ENCODE measurements at regions not wholly inside any gene's neighbourhood (a gene's known extent, or its start where the extent isn't known, plus 50 kb on each side); places are given as distances from the start of the nearest gene placed in this dataset.

GRCh38 chr1:87759421-87760087 is 430.9 kb downstream of the LMO4 start:
- ChIA-PET CTCF (no interaction called here), POLR2A (no interaction called here)
- Mint-ChIP-seq H3K4me3 (no peak overlapping the region), H3K9me3 (peaks cover 9% of the 10 kb centered on the region), H3K27me3 (ENCODE audit: low read depth) (no peaks in the 10 kb centered on the region), H3K4me1 (no peaks in the 10 kb centered on the region), H3K27ac (no peak overlapping the region), H3K36me3 (0 out of 2 replicates have a peak, but pooled peaks cover 2% of the 10 kb centered on the region)
- ATAC-seq (no peak), DNase-seq (ENCODE audit: low spot score) (no peak)
- TF ChIP-seq AR (CRISPR knock-in tag; IDR thresholded peaks at IDR 0.05), result no peak
- TF ChIP-seq USF1 (CRISPR knock-in tag; IDR thresholded peaks at IDR 0.05), result no peak
- TF ChIP-seq ZBTB43 (CRISPR knock-in tag; IDR thresholded peaks at IDR 0.05), result no peak
- TF ChIP-seq HMGXB4 (CRISPR knock-in tag; IDR thresholded peaks at IDR 0.05), result no peak
- TF ChIP-seq FOXP1 (CRISPR knock-in tag; IDR thresholded peaks at IDR 0.05; ENCODE audit: borderline replicate concordance), result no peak
- TF ChIP-seq SMAD3 (CRISPR knock-in tag; IDR thresholded peaks at IDR 0.05; ENCODE audit: borderline replicate concordance), result no peak
- TF ChIP-seq ZNF512 (CRISPR knock-in tag; IDR thresholded peaks at IDR 0.05; ENCODE audit: borderline replicate concordance), result no peak

- H3K4me1 Mint-ChIP-seq, result no peaks in the 10 kb centered on the region
- CTCF ChIA-PET, result no interaction called here
- peaks cover 6% of the 10 kb centered on the region for H3K9me3 Mint-ChIP-seq
- DNase-seq (ENCODE audit: low spot score) (no peak), ATAC-seq (no peak)
- no peak overlapping the region for H3K27ac Mint-ChIP-seq
- POLR2A ChIA-PET, result no interaction called here
- 0 out of 2 replicates have a peak, but pooled peaks cover 2% of the 10 kb centered on the region for H3K36me3 Mint-ChIP-seq
- no peak overlapping the region for H3K4me3 Mint-ChIP-seq
- H3K27me3 Mint-ChIP-seq (ENCODE audit: low read depth), result no peaks in the 10 kb centered on the region
- no peak for TF ChIP-seq IRF1 (CRISPR knock-in tag; IDR thresholded peaks at IDR 0.05)
- no peak for TF ChIP-seq E2F5 (CRISPR knock-in tag; IDR thresholded peaks at IDR 0.05)
- TF ChIP-seq EMX1 (CRISPR knock-in tag; IDR thresholded peaks at IDR 0.05), result no peak
- no peak for TF ChIP-seq CREB1 (CRISPR knock-in tag; IDR thresholded peaks at IDR 0.05)
- no peak for TF ChIP-seq ZBTB43 (CRISPR knock-in tag; IDR thresholded peaks at IDR 0.05)
Observed at GRCh38 chr1:87760155-87760554, 431.5 kb downstream of the LMO4 start.
